Vagina (tissue), 2 donors: ENCODE measurements at regions not wholly inside any gene's neighbourhood (a gene's known extent, or its start where the extent isn't known, plus 50 kb on each side); places are given as distances from the start of the nearest gene placed in this dataset.

ENCODE experiments used
- POLR2AphosphoS5 ChIP-seq, 2 donors: sonication (generic); formaldehyde crosslinking; IDR thresholded peaks; one replicate each; pipeline ENCODE4 v1.9.0; 2017; ENCODE audit warnings: antibody characterized with exemption in 2 of 2, mild to moderate bottlenecking in 2 of 2, low read depth in 1 of 2; ENCODE audit not compliant: insufficient read depth in 1 of 2
- TF ChIP-seq, protein P1 (sequence below), 3 experiments: fragments of 450-650 bp in 2 of 3; fragments of 200-600 bp in 1 of 3; sonication (generic) in 1 of 3; IDR thresholded peaks; one replicate each; pipeline ENCODE4 v1.5.1; 2017 to 2019; ENCODE audit warnings: antibody characterized with exemption in 3 of 3, mild to moderate bottlenecking in 2 of 3, moderate library complexity in 2 of 3

DNA sequence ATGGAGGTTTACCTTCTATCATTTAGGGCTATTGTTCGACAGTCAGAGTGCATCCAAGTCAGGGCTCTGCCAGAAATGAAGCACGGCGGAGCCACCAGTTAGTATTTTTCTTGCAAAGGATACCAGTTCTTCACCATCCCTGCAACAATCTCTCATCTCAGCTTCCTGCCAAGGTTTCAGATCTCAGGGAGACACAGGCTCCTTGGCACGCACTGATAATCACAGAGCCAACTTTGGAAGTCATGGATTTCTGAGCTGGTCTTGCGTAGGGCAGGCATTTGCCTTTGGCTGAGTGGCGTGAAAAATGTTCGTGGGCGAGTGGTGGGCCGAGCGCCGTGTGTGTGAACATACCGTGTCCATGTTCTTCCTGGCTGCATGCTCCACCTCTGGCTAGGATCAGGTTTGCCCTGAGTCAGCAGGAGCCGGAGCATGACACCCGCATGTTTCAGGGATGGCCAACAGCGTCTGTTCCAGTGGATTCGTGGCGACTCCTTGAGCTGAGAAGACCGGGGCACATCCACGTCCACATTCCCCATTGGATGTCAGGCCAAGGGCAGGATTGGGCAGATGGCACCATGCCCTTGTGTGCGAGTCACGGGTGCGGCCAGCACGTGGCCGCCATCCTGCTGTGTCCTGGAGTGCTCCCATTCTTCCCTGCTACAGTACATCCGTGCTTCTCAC lies 118.5 kb upstream of the C1orf174 start:
- TF ChIP-seq, protein P1, sequence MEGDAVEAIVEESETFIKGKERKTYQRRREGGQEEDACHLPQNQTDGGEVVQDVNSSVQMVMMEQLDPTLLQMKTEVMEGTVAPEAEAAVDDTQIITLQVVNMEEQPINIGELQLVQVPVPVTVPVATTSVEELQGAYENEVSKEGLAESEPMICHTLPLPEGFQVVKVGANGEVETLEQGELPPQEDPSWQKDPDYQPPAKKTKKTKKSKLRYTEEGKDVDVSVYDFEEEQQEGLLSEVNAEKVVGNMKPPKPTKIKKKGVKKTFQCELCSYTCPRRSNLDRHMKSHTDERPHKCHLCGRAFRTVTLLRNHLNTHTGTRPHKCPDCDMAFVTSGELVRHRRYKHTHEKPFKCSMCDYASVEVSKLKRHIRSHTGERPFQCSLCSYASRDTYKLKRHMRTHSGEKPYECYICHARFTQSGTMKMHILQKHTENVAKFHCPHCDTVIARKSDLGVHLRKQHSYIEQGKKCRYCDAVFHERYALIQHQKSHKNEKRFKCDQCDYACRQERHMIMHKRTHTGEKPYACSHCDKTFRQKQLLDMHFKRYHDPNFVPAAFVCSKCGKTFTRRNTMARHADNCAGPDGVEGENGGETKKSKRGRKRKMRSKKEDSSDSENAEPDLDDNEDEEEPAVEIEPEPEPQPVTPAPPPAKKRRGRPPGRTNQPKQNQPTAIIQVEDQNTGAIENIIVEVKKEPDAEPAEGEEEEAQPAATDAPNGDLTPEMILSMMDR (IDR thresholded peaks at IDR 0.05): no peak
- TF ChIP-seq POLR2AphosphoS5 (IDR thresholded peaks at IDR 0.05; ENCODE audit: insufficient read depth in 1 of 2, low read depth in 1 of 2): no peak
